ENCODE measurements at regions not wholly inside any gene's neighbourhood (a gene's known extent, or its start where the extent isn't known, plus 50 kb on each side); places are given as distances from the start of the nearest gene placed in this dataset.

GRCh38 chr6:92942549-92942948 lies 476.8 kb downstream of the EPHA7 start:
- no peak for TF ChIP-seq MAX (IDR thresholded peaks at IDR 0.05)
- TF ChIP-seq CTCF (IDR thresholded peaks at IDR 0.05), result no peak
- TF ChIP-seq POLR2A (IDR thresholded peaks at IDR 0.05; ENCODE audit: low read length), result no peak
- no peak for TF ChIP-seq REST (IDR thresholded peaks at IDR 0.05)
- TF ChIP-seq EP300 (IDR thresholded peaks at IDR 0.05), result no peak
- no peak for TF ChIP-seq HMGXB4 (CRISPR knock-in tag; IDR thresholded peaks at IDR 0.05; ENCODE audit: borderline replicate concordance)
- no peak for TF ChIP-seq CBX8 (IDR thresholded peaks at IDR 0.05)
- TF ChIP-seq JUN (IDR thresholded peaks at IDR 0.05), result no peak
- TF ChIP-seq USF2 (IDR thresholded peaks at IDR 0.05), result no peak
- TF ChIP-seq NR3C1 (IDR thresholded peaks at IDR 0.05), result no peak
